Body of pancreas (tissue), 4 donors: ENCODE measurements at regions not wholly inside any gene's neighbourhood (a gene's known extent, or its start where the extent isn't known, plus 50 kb on each side); places are given as distances from the start of the nearest gene placed in this dataset.

Experiments used
- POLR2A ChIP-seq, 3 donors: fragments of 450-650 bp; IDR thresholded peaks; one replicate each; pipeline ENCODE4 v1.6.1; 2016; ENCODE audit warnings: antibody characterized with exemption in 3 of 3, mild to moderate bottlenecking in 2 of 3
- TF ChIP-seq, protein P1 (sequence below), 7 experiments: fragments of 450-650 bp in 4 of 7; fragments of 200-600 bp in 3 of 7; sonication (generic) in 3 of 7; IDR thresholded peaks; one replicate each; pipeline ENCODE4 v1.5.1; 2016 to 2019; ENCODE audit warnings: antibody characterized with exemption in 7 of 7

DNA sequence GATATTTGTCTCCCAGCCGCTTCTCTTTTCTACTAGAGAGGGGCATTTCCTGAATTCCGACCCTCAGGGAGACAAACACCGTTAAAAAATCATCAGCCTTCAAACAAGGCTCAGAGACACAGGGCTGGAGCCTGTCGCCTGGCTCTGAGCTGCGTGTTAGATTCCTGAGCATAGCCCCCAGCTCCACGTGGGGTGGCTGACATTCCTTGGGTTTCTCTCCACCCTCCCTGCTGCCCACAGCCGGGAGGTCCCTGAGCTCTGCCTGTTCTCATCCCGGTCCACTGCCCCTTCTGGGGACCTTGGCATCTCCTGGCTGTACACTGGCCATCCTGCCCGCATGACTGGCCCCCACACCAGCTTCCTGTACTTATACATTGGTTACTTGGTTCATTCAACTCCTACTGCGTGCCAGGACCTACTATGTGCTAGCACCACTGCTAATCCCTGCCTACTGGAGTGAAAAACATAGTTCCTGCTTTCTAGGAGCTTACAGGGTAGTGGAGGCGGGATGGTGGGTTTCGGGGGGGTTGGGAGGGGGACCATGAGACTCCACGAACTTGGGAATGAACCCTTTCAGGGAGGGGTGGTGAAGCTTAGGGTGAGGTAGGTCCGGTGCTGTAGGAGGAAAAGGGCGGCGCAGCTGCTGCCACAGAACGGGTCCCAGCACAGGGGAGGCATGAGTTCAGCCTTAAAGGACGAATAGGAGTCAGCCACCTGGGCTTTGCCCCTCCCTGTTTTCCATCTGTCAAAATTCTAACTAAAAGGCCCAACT is 52.1 kb upstream of the TMEM132E start:
- TF ChIP-seq POLR2A (IDR thresholded peaks at IDR 0.05) = no peak
- TF ChIP-seq, protein P1, sequence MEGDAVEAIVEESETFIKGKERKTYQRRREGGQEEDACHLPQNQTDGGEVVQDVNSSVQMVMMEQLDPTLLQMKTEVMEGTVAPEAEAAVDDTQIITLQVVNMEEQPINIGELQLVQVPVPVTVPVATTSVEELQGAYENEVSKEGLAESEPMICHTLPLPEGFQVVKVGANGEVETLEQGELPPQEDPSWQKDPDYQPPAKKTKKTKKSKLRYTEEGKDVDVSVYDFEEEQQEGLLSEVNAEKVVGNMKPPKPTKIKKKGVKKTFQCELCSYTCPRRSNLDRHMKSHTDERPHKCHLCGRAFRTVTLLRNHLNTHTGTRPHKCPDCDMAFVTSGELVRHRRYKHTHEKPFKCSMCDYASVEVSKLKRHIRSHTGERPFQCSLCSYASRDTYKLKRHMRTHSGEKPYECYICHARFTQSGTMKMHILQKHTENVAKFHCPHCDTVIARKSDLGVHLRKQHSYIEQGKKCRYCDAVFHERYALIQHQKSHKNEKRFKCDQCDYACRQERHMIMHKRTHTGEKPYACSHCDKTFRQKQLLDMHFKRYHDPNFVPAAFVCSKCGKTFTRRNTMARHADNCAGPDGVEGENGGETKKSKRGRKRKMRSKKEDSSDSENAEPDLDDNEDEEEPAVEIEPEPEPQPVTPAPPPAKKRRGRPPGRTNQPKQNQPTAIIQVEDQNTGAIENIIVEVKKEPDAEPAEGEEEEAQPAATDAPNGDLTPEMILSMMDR (IDR thresholded peaks at IDR 0.05) = no peak
